HG02763 (cell line): ENCODE measurements at regions not wholly inside any gene's neighbourhood (a gene's known extent, or its start where the extent isn't known, plus 50 kb on each side); places are given as distances from the start of the nearest gene placed in this dataset.

Source experiments
- ATAC-seq: cut with Tn5 transposase; IDR thresholded peaks from one replicate; pipeline ENCODE4 v1.9.1; 2021; ENCODE audit warnings: mild to moderate bottlenecking, moderate library complexity; ENCODE audit not compliant: unreplicated experiment

- ATAC-seq: no peak
These were observed 1081.0 kb downstream of the VRK1 start for GRCh38 chr14:97878206-97878605.

- ATAC-seq: no peak
These were observed 1081.5 kb downstream of the VRK1 start for GRCh38 chr14:97878727-97879126.

- no peak for ATAC-seq
These were observed 1090.5 kb downstream of the VRK1 start for GRCh38 chr14:97887690-97888089.

GRCh38 chr14:97888331-97888730, 1091.1 kb downstream of the VRK1 start:
- no peak for ATAC-seq

GRCh38 chr14:97891515-97891914, 1094.3 kb downstream of the VRK1 start:
- ATAC-seq: no peak

GRCh38 chr14:97894552-97894951, 1097.4 kb downstream of the VRK1 start:
- ATAC-seq: no peak

GRCh38 chr14:97900196-97900854, 1103.1 kb downstream of the VRK1 start:
- no peak for ATAC-seq

GRCh38 chr14:97902630-97903029, 1105.4 kb downstream of the VRK1 start:
- no peak for ATAC-seq

- no peak for ATAC-seq
These were observed 1106.6 kb downstream of the VRK1 start for GRCh38 chr14:97903821-97904220.

GRCh38 chr14:97912217-97912616, 1115.0 kb downstream of the VRK1 start:
- ATAC-seq: no peak

- no peak for ATAC-seq
These were observed 1118.9 kb downstream of the VRK1 start for GRCh38 chr14:97916100-97916499.

- no peak for ATAC-seq
These were observed 1119.7 kb downstream of the VRK1 start for GRCh38 chr14:97916669-97917568.

GRCh38 chr14:97920201-97920600, 1123.0 kb downstream of the VRK1 start:
- no peak for ATAC-seq

- no peak for ATAC-seq
These were observed 1124.1 kb downstream of the VRK1 start for GRCh38 chr14:97921296-97921695.

GRCh38 chr14:97924922-97925613, 1127.9 kb downstream of the VRK1 start:
- ATAC-seq: no peak

- no peak for ATAC-seq
These were observed 1133.0 kb downstream of the VRK1 start for GRCh38 chr14:97930166-97930565.

GRCh38 chr14:97931273-97931672, 1134.1 kb downstream of the VRK1 start:
- ATAC-seq: no peak

GRCh38 chr14:97942921-97943320, 1145.7 kb downstream of the VRK1 start:
- ATAC-seq: no peak

- ATAC-seq: no peak
These were observed 1146.4 kb downstream of the VRK1 start for GRCh38 chr14:97943619-97944018.

- no peak for ATAC-seq
These were observed 1147.2 kb downstream of the VRK1 start for GRCh38 chr14:97944380-97944779.

- no peak for ATAC-seq
These were observed 1148.4 kb downstream of the VRK1 start for GRCh38 chr14:97945631-97946030.

GRCh38 chr14:97946240-97946639, 1149.1 kb downstream of the VRK1 start:
- no peak for ATAC-seq
